HPDE6-E6E7 (cell line): ENCODE measurements at regions not wholly inside any gene's neighbourhood (a gene's known extent, or its start where the extent isn't known, plus 50 kb on each side); places are given as distances from the start of the nearest gene placed in this dataset.
A peak's percentile ranks its signal among the peaks of the same experiment; 100 is the strongest.

Experiments used
- DNase-seq: peaks from one replicate; pipeline ENCODE4 v3.0.0; 2011; ENCODE audit warnings: missing footprints; ENCODE audit errors: extremely low spot score

- DNase-seq, result no peak
Measured at GRCh38 chrX:133159205-133159604, 58.9 kb downstream of the TFDP3 start.

- peak; percentile 12 for DNase-seq
Measured at GRCh38 chrX:133151336-133151735, 54.4 kb upstream of the USP26 start.

GRCh38 chrX:133150730-133151129 is 53.8 kb upstream of the USP26 start:
- DNase-seq, result no peak
